Activated T-helper 9 cell treated with anti-CD3 and anti-CD28 coated beads, Interleukin-2, amount 50 U/mL, for 16 hours (primary cell): ENCODE measurements at regions not wholly inside any gene's neighbourhood (a gene's known extent, or its start where the extent isn't known, plus 50 kb on each side); places are given as distances from the start of the nearest gene placed in this dataset.

Experiments used
- DNase-seq: peaks from one replicate; pipeline ENCODE4 v3.0.0-alpha.2; 2020; ENCODE audit warnings: low read depth

DNA sequence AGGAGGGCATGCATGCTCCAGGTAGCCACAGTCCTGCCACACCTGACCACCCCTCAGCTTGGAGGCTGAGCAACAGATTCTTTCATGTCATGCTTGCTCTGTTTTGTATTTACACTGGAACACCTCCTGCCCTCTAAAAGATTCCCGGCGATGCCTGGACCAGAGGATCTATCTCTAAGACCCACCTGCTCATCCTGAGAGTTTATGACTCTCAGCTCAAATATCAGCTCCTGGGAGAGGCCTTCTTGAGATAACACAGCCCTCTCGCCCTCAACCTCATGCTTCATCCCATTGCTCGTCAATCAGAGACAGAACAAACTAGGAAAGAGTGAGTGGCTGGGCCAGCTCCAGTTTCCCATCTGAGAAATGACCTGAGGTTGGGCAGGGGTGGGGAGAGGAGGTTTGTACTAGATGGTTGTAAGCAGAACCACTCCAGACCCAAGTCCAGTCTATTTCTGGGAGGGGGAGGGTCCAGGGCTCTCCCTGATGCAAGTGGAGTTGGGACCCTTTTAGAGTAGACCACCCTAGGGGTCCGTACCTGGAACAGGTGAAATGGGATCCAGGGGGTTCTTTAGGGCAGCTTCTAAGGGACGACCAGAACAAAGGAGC is 524.5 kb downstream of the MATN1 start:
- no peak for DNase-seq

DNA sequence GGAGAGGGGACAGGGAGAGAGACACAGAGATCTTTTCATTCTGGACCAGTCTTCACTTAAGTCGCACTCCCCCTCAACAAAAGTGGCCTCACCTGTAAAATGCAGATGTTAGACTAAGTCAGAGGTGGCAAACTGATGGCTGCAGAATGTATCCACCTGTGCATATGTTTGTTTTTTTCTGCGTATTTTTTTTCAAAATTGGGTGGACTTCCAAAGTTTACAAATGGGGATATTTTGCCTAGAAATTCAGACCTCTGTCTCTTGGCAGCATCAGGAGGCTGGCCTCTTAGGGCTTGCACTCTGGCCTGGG is 525.0 kb downstream of the MATN1 start:
- DNase-seq = no peak

DNA sequence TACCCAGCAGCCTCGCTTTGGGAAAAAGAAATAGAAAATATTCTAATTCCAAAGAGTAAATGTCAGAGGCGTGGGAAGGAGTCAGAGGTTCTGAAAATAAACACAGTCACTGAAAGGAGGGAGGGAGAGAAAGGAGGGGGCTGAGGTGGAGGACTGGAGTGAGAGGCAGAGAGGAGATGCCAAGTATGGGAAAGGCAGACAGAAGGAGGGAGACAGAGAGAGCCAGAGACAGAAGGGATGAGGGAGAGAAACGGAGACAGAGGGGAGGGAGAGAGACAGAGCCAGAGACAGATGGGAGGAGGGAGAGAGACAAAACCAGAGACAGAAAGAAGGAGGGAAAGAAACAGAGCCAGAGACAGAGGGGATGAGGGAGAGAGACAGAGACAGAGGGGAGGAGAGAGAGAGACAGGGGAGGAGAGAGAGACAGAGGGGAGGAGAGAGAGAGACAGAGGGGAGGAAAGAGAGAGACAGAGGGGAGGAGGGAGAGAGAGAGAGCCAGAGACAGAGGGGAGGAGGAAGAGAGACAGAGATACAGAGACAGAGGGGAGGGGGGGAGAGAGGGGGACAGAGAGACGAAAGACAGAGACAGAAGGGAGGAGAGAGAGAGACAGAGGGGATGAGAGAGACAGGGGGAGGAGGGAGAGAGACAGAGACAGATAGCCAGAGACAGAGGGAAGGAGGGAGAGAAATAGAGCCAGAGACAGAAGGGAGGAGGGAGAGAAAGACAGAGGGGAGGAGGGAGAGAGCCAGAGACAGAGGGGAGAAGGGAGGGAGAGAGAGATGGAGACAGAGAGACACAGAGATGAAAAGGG is 525.5 kb downstream of the MATN1 start:
- no peak for DNase-seq

DNA sequence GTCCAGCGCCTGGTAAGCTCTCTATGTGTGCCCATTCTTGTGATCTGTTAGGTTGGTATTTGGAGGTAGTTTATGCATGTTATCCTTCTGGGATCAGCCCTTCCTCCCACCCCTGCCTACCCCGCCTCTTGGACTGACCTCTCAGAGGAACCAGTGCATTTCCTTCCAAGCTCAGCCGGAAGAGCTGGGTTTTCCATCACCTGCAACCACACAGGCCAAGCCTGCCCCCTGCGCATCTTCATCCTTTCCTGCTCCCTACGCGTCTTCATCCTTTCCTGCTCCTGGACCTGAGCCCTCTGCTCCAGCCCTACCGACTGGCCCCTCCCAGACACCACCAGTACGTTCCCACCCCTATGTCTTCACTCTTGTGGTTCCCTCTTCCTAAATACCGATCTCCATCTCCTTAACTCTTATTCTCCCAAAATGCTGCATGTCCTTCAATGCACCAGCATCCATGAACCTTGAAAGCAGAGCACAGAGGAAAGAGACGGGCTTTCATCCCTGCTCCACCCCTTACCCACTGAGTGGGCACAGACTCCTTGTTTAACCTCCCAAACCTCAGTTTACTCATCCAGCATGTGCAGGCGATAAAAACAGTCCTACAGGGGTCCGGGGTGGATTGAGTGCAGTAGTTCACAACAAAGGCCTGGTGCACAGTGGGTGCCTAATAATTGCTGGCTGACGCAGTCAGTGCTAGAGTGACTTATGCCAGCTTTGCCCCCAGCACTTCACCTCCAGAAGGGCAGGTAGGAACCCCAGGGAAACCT is 526.3 kb downstream of the MATN1 start:
- DNase-seq = no peak

DNA sequence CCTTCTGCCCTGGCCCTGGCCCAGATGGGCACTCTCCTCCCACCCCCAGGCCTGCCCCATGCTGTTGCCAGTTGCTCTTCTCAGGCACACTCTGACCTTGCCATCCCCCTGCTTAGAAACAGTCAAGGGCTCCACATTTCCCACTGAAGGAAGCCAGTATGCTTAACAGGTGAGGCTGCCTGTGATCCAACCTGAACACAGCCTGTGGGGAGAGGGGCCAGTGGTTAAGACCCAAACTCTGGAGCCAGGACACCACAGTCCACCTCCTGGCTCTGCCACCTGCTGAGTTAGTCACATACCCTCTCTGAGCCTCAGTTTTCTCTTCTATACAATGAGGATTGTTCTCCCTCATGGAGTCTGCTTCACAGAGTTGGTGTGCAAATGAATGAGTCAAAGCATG is 526.9 kb downstream of the MATN1 start:
- no peak for DNase-seq

DNA sequence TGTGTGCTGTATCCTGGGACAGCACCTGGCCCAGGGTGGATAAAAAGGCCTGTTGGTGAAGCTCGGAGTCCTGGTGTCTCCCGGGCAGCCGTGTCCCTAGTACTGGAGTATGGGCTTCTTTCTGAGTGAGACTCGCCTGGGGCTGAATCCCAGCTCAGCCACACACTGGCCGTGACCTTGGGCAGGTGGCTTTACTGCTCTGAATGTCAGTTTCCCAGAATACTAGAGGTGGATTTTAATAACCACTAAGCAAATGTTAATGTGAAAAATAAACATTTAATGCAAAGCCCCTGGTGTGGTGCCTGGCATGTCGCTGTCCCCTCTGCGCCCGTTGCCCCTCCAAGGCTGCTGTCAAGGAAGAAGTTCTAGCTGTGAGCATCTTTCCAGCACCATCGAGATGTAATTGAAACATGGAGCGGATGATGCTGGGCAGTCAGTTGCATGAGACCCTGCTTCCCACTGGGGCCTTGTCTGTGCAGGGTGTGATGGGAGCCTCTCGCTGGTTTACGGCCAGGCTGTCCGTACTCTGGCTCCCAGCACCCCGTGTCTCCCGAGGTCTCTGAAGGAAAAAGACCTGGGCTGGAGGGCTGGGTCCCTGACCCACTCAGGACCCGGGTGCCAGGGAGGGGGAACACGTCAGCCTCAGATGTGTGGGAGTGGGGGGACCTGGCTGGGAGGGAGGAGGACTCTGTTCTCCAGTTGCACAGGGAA is 527.8 kb downstream of the MATN1 start:
- DNase-seq = no peak

DNA sequence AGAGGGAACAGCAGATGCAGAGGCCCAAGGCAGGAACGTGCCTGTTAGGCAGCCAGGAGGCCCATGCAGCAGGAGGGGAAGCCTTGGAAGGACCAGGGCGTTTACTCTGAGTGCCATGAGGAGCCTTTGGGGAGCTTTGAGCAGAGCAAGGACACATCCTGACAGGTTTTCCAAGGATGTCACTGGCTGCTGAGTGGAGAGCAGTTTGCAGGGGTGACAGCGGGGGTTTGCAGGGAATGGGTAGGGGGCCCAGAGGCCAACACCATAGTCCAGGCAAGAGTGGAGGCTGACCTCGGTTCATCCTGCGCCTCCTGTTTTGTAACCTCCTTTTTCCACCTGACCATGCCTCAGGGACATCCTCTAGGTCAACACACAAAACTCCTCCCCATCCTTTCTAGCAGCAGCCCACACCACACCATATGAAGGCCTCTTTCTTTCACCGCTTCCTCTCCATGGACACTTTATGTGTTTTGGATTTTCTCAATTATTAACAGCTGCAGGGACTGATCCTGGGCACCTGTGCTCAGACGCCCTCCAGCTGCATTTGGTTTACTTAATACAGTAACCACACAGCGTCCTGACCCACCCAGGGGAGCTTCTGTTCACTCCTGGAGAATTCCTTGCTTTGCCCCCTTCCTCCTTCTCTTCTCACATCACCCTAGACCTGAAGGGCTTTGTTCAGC is 528.5 kb downstream of the MATN1 start:
- no peak for DNase-seq

DNA sequence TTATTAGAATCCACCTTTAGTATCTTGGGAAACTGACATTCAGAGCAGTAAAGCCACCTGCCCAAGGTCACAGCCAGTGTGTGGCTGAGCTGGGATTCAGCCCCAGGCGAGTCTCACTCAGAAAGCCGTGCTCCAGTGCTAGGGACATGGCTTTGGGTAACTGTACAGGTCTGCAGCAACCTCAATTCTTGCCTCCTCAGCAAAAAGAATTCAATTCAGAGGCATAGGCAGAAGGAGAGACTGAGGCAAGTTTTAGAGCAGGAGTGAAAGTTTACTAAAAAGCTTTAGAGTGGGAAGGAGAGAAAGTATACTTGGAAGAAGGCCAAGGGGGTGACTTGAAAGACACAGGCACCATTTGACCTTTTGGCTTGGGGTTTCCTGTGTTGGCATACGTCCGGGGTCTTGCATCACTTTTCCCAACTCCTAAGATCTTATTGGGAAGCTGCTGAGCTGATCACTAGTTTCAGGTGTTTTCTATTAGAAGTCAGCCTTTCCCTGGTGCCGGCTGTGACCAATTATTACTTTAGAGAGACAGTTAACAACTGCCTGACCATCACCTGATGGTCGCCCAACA is 529.3 kb downstream of the MATN1 start:
- no peak for DNase-seq

DNA sequence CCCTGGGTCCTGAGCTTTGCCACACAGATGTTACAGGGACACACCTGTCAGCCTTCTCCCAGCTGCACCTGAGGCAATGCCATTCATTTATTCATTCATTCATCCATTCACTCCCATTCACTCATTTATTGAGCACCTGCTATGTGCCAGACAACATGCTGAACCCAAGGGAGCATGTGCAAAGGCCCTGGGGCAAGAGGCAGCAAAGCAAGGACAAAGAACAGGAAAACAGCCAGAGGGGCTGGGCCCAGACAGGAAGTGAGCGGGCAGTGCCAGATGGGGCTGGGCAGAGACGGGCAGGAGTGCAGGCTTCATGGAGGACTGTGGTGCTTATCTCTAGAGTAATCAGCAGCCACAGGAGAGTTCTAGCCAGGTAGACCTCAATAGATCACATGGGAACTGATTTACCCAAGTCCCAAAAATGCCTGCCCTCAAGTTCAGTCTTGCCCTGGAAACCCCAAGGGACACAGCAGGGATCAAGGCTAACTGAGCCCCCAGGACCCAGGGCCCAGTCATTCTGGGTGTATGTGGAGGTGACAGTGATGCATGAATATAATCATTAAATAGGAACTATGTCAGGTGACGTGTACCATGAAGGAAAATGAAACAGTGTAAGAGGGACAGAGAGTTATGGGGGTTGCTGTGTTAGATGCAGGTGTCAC is 530.3 kb downstream of the MATN1 start:
- DNase-seq = no peak

DNA sequence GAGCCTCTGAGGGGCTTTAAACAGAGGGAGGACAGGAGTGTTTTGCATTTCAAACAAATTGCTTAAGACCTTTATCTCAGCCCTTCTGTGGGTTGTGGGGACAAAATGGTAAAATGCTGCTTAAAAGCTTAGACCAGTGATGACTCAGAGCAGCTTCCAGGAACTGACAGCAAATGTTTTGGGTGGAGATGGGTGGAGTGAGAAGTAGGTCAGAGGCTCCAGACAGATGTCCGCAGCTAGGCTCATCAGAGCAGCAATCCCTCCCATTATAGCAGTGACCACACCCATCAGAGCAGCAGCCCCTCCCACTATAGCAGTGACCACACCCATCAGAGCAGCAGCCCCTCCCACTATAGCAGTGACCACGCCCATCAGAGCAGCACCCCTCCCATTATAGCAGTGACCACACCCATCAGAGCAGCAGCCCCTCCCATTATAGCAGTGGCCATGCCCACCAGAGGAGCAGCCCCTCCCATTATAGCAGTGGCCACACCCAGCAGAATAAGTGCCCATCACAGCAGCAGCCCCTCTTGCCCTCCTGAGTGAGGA is 532.2 kb downstream of the MATN1 start:
- no peak for DNase-seq

DNA sequence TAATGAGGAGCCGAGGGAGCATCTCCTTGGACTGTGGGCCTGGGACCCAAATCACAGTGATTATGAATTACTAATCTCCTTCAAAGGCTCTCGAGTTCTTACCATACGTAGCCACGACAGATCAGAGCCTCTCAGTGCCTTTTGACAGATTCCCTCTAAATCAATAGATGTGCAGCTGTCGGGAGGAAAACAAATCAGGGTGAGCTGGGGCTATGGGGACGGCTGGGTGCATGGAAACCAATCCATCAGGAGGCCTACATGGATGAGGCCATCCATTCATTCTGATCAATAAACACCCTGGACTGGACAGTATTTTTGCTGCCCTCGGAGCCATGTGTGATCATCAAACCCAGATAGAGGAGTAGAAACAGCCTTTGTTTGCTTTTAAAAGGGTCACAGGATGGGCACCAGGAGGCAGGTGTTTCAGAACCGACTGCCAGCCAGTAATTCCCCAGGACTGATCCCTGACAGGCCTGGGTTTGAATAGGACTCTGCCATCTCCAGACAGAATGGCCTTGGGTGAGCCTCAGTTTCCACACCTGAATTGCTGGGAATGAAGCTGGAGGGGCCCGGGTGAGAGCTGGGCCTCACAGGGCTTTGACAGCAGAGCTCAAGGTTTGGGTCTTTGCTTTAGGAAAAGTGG is 532.8 kb downstream of the MATN1 start:
- DNase-seq = no peak

DNA sequence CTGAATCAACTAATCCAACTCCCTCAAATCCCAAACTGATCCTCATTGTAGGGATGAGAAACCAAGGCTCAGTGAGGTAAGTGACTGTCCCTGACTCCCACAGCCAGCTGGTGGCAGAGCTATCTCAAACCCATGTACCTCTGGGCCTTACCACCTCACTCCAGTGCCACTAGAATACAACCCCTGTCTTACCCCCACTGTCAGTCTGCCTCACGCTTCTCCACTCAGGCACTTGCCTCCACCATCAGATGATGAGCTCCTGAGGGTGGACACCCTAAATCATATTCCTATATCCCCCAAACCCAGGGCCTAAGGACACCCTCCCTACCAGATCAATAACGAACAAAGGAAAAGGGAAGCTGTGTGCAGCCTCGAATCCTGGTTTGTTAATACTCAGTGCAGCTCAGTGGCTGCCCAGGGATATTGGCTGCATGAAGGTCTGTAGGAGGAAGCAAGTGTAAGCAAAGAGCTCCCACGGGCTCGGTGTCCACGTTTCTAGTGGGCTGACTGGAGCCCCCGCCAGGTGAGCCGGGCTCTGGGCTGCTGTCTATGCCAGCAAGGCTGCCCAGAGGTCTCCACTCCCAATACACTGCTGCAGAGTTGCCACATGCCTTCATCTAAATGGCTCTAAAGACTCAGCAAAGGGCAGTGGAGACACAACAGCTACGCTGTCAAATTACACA is 533.4 kb downstream of the MATN1 start:
- no peak for DNase-seq

DNA sequence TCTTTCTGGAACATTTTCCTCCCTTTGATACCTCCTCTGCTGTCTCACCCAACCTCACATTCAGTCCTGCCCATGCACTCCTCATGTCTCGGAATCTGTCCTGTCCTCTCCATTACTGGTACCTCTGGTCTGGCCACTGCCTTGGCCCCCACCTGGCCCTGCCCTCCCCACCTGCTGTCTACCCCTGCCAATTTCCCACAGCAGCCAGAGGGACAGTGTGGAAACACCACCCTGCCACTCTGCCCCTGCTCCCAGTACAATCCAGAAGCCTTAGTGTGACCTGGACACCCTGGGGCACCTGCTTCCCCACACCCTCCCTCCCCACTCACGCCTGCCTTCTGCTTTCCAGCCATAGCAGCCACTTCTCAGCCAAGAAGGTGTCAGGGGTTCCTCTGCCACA is 534.4 kb downstream of the MATN1 start:
- no peak for DNase-seq

DNA sequence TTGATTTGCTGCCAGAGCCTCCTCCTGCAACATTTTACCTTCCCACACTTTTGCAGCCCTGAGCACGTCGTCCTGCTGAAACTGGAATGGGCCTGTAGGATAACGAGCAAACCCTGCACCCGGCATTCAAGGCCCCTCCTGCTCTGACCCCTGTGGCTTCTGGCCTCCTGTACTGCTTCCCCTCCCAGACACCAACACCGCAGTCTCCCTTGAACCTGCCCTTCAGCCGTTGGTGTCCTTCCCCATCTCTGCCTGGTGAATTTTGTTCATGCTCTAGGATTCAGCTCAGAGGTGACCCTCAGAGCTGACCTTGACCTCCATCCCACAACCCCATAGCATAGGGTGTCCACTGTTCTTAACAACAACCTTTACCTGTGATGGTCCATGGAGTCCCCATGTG is 535.1 kb downstream of the MATN1 start:
- DNase-seq = no peak

DNA sequence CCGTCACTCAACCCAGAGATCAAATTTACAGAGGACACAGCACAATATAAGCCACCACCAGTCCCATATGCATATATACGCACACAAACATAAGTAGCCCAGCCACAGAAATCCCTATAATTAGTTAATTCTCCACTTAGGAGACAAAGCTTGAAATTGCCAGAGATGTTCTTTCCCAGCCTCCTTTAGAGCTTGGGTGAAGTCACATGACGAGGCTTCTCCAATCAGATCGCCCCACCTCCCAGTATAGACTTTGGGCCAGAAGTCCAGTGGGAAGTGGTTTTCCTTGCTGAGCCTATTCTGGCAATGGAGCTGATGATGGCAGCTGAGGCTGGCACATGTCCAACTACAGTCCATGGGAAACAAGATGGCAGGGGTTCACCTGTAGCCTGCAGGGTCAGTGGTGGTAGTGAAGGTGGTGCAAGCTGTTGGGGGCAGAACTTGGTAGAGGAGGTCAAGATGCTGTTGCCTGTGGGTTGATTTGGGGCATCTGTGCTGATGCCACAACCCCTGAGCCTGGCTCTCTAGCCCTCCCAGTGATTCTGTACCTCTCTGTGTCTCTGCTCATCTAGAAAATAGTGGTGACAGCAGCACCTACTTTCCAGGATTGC is 535.9 kb downstream of the MATN1 start:
- no peak for DNase-seq

DNA sequence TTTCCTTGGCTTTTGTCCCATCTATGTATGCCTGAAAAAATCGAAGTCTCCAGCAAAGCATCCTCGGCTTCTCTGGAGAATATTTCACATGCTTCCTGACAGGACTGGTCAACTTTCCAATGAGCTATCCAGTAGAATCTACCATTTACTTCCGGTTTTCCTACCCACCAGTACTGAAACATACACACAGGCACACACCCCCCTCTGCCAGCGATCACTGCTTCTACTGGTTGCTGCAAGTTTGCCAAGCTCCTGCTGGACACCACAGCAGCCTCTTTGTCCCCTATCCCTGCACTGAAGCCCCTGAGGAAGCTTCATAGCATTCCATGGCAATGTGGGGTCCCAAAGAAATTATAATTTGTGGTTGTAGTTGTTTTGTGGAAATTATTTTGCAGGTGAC is 536.8 kb downstream of the MATN1 start:
- DNase-seq = no peak

DNA sequence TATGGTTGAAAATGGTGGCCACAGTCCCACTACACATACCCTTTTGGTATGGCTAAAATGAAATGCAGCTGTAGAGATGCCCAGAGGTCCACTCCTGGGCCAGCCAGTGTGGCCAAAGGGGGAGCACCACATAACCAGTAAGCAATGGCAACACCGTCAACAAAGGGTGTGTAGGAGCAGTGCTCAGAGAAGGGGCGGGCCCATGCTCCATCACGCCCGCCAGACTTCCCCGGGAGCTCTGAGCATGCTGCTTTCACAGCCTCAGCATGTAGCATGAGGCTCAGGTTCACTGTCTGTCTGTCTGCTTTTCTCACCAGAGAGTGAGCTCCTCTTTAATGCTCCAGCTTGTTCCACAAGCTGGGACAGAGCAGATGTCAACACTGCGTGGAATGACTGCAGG is 537.6 kb downstream of the MATN1 start:
- DNase-seq = no peak

DNA sequence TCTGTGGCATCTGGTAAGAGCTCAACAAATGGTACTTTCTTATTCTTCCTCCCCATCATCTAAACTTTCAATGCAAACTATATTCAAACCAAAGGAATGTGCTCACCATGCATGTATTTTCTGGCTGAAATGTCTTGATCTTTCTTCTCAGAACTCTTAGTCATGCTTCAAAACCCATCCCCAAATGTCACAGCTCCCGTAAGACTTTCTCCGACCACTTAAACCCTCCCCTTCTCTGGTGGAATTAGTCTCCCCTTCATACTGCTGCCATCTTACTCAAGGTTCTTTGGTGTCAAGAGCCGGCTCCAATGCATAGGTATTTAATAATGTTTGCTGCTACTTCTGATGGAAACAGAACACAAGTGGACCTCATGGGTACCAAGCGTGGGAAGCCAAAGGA is 538.1 kb downstream of the MATN1 start:
- no peak for DNase-seq

DNA sequence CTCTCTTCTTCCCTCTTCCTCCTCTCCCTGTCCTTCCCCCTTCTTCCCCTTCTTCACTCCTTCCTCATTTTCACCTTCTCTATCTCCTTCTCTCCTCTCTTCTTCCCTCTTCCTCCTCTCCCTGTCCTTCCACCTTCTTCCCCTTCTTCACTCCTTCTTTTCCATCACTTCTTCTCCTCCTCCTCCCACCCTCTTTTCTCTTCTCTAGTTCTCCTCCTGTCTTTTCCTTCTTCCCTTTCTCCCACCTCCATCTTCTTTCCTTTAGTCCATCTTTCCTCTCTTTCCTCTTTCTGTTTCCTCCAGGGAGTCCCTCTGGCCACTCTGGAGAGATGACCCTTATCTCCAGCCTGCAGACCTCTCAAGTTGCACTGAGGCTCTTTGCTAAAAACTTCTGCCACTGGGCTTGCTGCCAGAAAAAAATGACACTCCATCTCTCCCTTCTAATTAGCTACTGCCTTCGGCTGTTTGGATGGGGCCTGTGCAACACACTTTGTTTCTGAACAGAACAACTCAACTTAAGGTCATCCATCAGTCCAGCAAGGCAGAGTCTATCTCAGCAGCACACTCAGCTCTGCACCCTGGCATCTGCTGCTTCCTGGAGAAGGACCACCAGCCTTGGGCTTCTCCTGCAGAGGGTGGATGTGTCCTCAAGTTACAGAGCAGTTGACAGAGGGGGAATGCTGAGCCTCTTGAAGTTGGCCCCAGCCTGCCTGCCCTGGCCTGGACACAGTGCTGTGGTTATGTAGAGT is 538.8 kb downstream of the MATN1 start:
- DNase-seq = no peak
